ENCODE measurements at regions not wholly inside any gene's neighbourhood (a gene's known extent, or its start where the extent isn't known, plus 50 kb on each side); places are given as distances from the start of the nearest gene placed in this dataset.
"Not testable (repeated sequence)": the region's sequence is repeated elsewhere in the genome, so short reads cannot be mapped to it uniquely, and the experiment has no call there.

DNA sequence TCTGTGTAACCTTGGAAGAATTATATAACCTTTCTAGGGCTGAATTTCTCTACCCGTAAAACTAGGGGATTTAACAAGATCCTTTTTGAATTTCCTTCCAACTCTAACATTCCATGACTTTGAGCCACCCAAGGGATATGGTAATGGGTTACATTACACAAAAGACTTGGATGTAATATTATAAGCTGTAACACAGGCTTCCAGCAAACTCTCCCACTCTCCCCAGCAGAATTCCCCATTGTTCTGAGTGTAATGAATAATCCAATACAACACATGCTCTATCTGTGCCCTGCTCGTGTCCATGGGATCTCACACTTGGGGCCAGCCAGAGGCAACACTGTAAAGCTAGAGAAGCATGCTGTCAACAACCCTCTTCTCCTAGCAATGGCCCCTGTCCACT, 790.6 kb upstream of the AUTS2 start:
- no peak for DNase-seq (ENCODE audit: low read depth, low spot score)
- H3K36me3 ChIP-seq (ENCODE audit: control insufficient read depth, insufficient read depth, low read length) = no peaks in the 10 kb centered on the region
- H3K9me3 ChIP-seq (ENCODE audit: control insufficient read depth, insufficient read depth, low read length) = peaks cover 4% of the 10 kb centered on the region
- H3K27ac ChIP-seq (ENCODE audit: low read length) = no peak overlapping the region
- H3K4me1 ChIP-seq (ENCODE audit: control insufficient read depth, insufficient read depth, low read length) = no peaks in the 10 kb centered on the region
- H3K4me3 ChIP-seq (ENCODE audit: low read length) = no peak overlapping the region
- WGBS (ENCODE audit: insufficient coverage, insufficient read length) = no CpG with 5 or more reads among the region's 2 CpGs
- H3K27me3 ChIP-seq (ENCODE audit: control insufficient read depth, insufficient read depth, low read length) = no peaks in the 10 kb centered on the region

DNA sequence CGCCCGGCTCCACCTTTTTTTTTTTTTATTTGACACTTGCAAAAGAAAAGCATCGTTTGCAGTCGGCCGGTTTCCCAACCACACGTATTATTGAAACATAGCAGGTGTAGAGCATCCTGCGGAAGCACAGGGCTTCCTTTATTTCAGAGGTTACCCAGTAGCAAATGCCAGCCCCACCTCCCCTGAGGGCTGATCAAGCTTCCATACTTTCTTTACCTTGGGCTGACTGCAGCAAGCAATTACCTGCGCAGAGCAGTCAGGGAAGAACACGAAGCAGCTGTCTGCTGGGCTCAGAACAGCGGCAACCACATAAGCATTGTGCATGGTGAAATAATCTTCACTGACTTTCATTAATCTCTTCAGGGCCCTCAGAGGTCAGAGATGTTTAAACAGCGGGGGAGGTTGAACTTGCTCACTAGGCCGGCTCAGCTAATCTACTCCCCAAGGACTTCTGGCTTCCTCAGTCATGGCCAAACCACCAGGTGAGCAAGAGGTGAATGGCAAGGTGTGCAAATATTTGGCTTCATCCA, 784.7 kb upstream of the AUTS2 start:
- Histone ChIP-seq H3K27ac (ENCODE audit: low read length) (no peak overlapping the region), H3K4me1 (ENCODE audit: control insufficient read depth, insufficient read depth, low read length) (no peaks in the 10 kb centered on the region), H3K9me3 (ENCODE audit: control insufficient read depth, insufficient read depth, low read length) (peaks cover 7% of the 10 kb centered on the region; the same call in 1 of the 2 replicates), H3K36me3 (ENCODE audit: control insufficient read depth, insufficient read depth, low read length) (no peaks in the 10 kb centered on the region), H3K27me3 (ENCODE audit: control insufficient read depth, insufficient read depth, low read length) (no peaks in the 10 kb centered on the region), H3K4me3 (ENCODE audit: low read length) (no peak overlapping the region)
- WGBS (ENCODE audit: insufficient coverage, insufficient read length) = no CpG with 5 or more reads among the region's 12 CpGs
- no peak for DNase-seq (ENCODE audit: low read depth, low spot score)

DNA sequence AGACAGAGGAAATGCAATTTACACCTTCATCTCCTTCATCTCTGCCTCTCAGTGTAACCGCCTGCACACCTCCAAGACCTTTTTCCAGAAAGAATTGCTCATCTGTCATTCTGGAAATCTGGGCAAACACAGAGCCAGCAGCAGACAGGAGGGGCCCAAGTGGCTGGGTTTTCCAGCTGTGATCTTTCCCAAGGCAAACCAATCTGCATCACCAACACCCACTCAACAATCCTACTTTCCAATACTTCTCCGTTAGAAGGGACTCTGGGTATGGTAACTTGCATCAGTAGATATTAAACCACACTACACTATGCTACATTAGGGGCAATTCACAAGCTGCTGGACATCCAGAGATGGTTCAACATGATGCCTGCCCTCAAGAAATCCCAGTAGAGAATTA, 781.8 kb upstream of the AUTS2 start:
- no peaks in the 10 kb centered on the region for H3K36me3 ChIP-seq (ENCODE audit: control insufficient read depth, insufficient read depth, low read length)
- no peak overlapping the region for H3K4me3 ChIP-seq (ENCODE audit: low read length)
- WGBS (ENCODE audit: insufficient coverage, insufficient read length) = no CpG with 5 or more reads among the region's 2 CpGs
- H3K9me3 ChIP-seq (ENCODE audit: control insufficient read depth, insufficient read depth, low read length) = peaks cover 8% of the 10 kb centered on the region
- no peaks in the 10 kb centered on the region for H3K4me1 ChIP-seq (ENCODE audit: control insufficient read depth, insufficient read depth, low read length)
- DNase-seq (ENCODE audit: low read depth, low spot score) = no peak
- no peaks in the 10 kb centered on the region for H3K27me3 ChIP-seq (ENCODE audit: control insufficient read depth, insufficient read depth, low read length)
- no peak overlapping the region for H3K27ac ChIP-seq (ENCODE audit: low read length)

DNA sequence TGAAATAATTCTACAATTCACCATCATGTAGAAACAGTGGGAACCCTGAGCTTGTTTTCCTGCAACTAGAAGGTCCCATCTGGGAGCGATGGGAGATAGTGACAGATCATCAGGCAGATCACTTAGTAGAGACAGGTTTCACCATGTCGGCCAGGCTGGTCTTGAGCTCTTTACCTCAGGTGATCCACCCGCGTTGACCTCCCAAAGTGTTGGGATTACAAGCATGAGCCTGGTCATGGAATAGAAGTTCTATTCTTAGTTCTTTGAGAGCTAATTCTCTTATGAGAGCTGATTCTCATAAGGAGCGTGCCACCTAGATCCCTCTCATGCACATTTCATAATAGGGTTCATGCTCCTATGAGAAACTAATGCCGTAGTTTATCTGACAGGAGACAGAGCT, 778.0 kb upstream of the AUTS2 start:
- Histone ChIP-seq H3K27ac (ENCODE audit: low read length) (no peak overlapping the region), H3K4me1 (ENCODE audit: control insufficient read depth, insufficient read depth, low read length) (no peaks in the 10 kb centered on the region), H3K9me3 (ENCODE audit: control insufficient read depth, insufficient read depth, low read length) (peaks cover 10% of the 10 kb centered on the region), H3K36me3 (ENCODE audit: control insufficient read depth, insufficient read depth, low read length) (no peaks in the 10 kb centered on the region), H3K4me3 (ENCODE audit: low read length) (no peak overlapping the region), H3K27me3 (ENCODE audit: control insufficient read depth, insufficient read depth, low read length) (no peaks in the 10 kb centered on the region)
- WGBS (ENCODE audit: insufficient coverage, insufficient read length) = no CpG with 5 or more reads among the region's 6 CpGs
- DNase-seq (ENCODE audit: low read depth, low spot score) = no peak

DNA sequence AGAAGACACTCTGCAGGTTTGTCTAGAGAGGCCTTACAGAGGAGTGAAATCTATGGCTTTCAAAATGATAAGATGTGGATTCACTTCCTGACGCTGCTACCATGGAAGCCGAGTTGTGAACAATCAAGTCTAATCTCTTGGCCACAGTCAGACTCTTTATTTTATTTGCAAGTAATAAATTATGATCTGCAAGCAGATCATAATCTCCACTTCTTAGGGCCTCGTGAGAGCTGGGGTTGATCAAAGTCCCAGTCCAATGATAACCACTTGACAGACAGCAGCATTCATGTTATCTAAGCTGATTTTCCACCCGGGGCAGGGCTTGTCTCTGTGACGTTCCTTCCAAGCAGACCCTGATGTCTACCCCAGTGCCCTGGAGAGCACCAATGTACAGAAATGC, 776.4 kb upstream of the AUTS2 start:
- WGBS (ENCODE audit: insufficient coverage, insufficient read length) = no CpG with 5 or more reads among the region's 5 CpGs
- no peaks in the 10 kb centered on the region for H3K27me3 ChIP-seq (ENCODE audit: control insufficient read depth, insufficient read depth, low read length)
- no peak for DNase-seq (ENCODE audit: low read depth, low spot score)
- H3K9me3 ChIP-seq (ENCODE audit: control insufficient read depth, insufficient read depth, low read length) = peaks cover 10% of the 10 kb centered on the region
- no peaks in the 10 kb centered on the region for H3K4me1 ChIP-seq (ENCODE audit: control insufficient read depth, insufficient read depth, low read length)
- no peak overlapping the region for H3K4me3 ChIP-seq (ENCODE audit: low read length)
- no peaks in the 10 kb centered on the region for H3K36me3 ChIP-seq (ENCODE audit: control insufficient read depth, insufficient read depth, low read length)
- H3K27ac ChIP-seq (ENCODE audit: low read length) = no peak overlapping the region

DNA sequence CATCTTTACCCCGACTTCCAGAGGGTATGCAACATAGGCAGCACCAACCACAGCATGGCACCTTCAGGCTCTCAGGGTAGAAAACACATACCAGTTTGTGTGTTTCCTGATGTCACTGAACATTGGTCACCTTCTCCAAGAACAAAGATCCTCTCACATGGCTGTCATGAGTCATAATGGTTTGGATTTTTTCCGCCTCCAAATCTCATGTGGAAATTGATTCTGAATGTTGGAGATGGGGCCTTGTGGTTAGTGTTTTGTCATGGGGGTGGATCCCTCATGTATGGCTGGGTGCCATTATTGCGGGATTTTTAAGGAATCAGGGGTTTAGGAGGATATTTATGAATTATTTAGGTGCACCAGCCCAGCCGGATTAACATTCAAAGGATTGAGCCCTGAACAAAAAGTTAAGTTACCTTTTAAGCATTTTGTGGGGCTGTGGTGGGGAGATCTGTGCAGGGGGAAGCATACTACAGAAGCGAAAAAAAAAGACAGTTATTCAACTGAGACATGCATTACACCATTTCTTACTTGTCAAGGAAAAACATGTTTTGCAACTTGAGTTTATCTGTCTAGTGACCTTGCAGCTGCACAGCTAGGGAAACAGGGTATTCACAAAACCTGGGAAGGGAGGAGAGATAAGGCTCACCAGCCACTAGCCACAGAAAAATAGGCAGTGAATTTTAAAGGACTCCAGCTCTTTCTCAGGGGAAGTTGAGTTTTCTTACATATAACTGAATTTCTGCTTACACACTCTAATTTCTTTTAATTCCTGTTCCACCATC, 774.1 kb upstream of the AUTS2 start:
- DNase-seq (ENCODE audit: low read depth, low spot score) = no peak
- no peaks in the 10 kb centered on the region for H3K27me3 ChIP-seq (ENCODE audit: control insufficient read depth, insufficient read depth, low read length)
- no peaks in the 10 kb centered on the region for H3K4me1 ChIP-seq (ENCODE audit: control insufficient read depth, insufficient read depth, low read length)
- peaks cover 13% of the 10 kb centered on the region for H3K9me3 ChIP-seq (ENCODE audit: control insufficient read depth, insufficient read depth, low read length)
- no peak overlapping the region for H3K4me3 ChIP-seq (ENCODE audit: low read length)
- no peaks in the 10 kb centered on the region for H3K36me3 ChIP-seq (ENCODE audit: control insufficient read depth, insufficient read depth, low read length)
- no peak overlapping the region for H3K27ac ChIP-seq (ENCODE audit: low read length)
- WGBS (ENCODE audit: insufficient coverage, insufficient read length) = no CpG with 5 or more reads among the region's 5 CpGs

DNA sequence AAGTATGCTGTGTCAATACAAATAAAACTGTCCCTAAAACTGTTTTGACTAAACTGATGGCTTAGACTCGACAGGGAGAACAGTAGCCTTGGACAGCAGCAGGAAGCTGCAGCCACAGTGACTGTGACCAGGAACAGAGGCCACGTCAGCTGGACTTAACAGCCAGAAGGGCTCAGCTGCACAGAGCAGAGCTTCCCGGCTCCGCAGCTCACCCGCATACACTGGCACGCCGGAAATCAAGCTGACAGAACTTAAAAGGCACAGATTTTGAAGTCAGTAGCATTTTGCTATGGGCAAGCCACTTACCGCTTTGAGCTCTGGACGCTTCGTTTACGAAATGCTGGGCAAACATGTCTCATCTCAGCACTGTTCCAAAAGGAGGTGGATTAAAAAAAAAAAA, 769.7 kb upstream of the AUTS2 start:
- Histone ChIP-seq H3K27ac (ENCODE audit: low read length) (no peak overlapping the region), H3K9me3 (ENCODE audit: control insufficient read depth, insufficient read depth, low read length) (peaks cover 9% of the 10 kb centered on the region), H3K4me1 (ENCODE audit: control insufficient read depth, insufficient read depth, low read length) (no peaks in the 10 kb centered on the region), H3K36me3 (ENCODE audit: control insufficient read depth, insufficient read depth, low read length) (no peaks in the 10 kb centered on the region), H3K27me3 (ENCODE audit: control insufficient read depth, insufficient read depth, low read length) (no peaks in the 10 kb centered on the region), H3K4me3 (ENCODE audit: low read length) (no peak overlapping the region)
- DNase-seq (ENCODE audit: low read depth, low spot score) = no peak
- WGBS (ENCODE audit: insufficient coverage, insufficient read length) = no CpG with 5 or more reads among the region's 11 CpGs

DNA sequence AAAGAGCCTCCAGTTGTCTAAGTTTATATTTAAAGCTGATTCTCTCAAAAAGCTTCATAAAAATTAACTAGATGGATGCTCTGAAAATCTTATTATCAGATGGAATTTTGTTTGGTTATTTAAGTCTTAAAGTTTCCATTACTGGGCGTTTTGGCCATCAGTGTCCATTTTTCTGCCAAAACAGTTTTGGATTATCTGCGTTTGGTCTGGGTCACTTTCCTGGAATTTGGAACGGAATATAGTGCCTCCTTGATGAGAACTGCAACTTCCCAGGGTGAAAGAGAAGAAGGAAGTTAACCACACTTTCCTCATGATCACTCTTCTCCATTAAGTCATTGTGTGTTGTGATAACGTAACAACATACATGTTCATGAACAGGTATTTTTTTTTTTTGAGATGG, 764.9 kb upstream of the AUTS2 start:
- Histone ChIP-seq H3K9me3 (ENCODE audit: control insufficient read depth, insufficient read depth, low read length) (peaks cover 9% of the 10 kb centered on the region), H3K27me3 (ENCODE audit: control insufficient read depth, insufficient read depth, low read length) (no peaks in the 10 kb centered on the region), H3K4me1 (ENCODE audit: control insufficient read depth, insufficient read depth, low read length) (no peaks in the 10 kb centered on the region), H3K27ac (ENCODE audit: low read length) (no peak overlapping the region), H3K4me3 (ENCODE audit: low read length) (no peak overlapping the region), H3K36me3 (ENCODE audit: control insufficient read depth, insufficient read depth, low read length) (no peaks in the 10 kb centered on the region)
- WGBS (ENCODE audit: insufficient coverage, insufficient read length) = no CpG with 5 or more reads among the region's 4 CpGs
- no peak for DNase-seq (ENCODE audit: low read depth, low spot score)

DNA sequence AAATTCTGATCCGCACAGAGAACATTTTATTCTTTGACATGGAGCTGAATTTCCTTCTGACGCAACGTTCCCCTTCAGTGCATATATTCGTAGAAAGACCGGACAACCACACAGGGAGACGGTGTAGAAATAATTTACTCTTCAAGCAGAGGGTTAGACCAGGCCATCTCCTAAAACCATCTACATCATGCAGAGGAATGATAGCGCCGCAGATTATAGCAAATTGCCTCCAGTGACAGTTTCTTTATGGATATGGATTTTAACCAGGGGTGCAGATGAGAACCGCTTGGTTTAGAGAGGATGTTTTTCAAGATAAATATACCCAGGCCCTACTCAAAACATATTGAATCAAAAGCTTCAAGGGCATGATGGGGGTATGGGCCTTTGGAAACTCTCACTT, 759.3 kb upstream of the AUTS2 start:
- no peaks in the 10 kb centered on the region for H3K4me1 ChIP-seq (ENCODE audit: control insufficient read depth, insufficient read depth, low read length)
- no peaks in the 10 kb centered on the region for H3K36me3 ChIP-seq (ENCODE audit: control insufficient read depth, insufficient read depth, low read length)
- no peak overlapping the region for H3K4me3 ChIP-seq (ENCODE audit: low read length)
- no peak overlapping the region for H3K27ac ChIP-seq (ENCODE audit: low read length)
- DNase-seq (ENCODE audit: low read depth, low spot score) = no peak
- WGBS (ENCODE audit: insufficient coverage, insufficient read length) = no CpG with 5 or more reads among the region's 9 CpGs
- H3K9me3 ChIP-seq (ENCODE audit: control insufficient read depth, insufficient read depth, low read length) = peaks cover 8% of the 10 kb centered on the region
- no peaks in the 10 kb centered on the region for H3K27me3 ChIP-seq (ENCODE audit: control insufficient read depth, insufficient read depth, low read length)

DNA sequence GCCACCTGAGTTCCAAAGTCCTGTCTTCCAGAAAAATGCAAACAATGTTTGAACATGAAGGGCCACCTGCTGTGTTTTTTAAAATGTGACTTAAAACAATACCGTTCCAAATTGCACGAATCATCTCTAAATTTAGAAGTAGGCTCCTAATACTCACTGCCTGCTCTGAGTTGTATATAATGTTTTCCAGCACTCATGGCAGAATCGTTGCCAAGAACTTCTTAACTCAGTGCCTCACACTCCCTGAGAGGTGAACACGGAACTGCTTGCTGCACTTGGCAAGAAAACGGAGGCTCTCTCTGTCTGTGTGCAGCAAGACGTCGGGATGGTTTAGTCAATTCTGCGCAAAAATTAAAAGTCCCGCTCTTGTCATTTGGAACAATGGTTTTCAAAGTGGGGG, 757.3 kb upstream of the AUTS2 start:
- H3K4me3 ChIP-seq (ENCODE audit: low read length) = no peak overlapping the region
- no peak overlapping the region for H3K27ac ChIP-seq (ENCODE audit: low read length)
- no peaks in the 10 kb centered on the region for H3K4me1 ChIP-seq (ENCODE audit: control insufficient read depth, insufficient read depth, low read length)
- WGBS (ENCODE audit: insufficient coverage, insufficient read length) = no CpG with 5 or more reads among the region's 9 CpGs
- peaks cover 9% of the 10 kb centered on the region for H3K9me3 ChIP-seq (ENCODE audit: control insufficient read depth, insufficient read depth, low read length)
- no peaks in the 10 kb centered on the region for H3K27me3 ChIP-seq (ENCODE audit: control insufficient read depth, insufficient read depth, low read length)
- no peaks in the 10 kb centered on the region for H3K36me3 ChIP-seq (ENCODE audit: control insufficient read depth, insufficient read depth, low read length)
- DNase-seq (ENCODE audit: low read depth, low spot score) = no peak

DNA sequence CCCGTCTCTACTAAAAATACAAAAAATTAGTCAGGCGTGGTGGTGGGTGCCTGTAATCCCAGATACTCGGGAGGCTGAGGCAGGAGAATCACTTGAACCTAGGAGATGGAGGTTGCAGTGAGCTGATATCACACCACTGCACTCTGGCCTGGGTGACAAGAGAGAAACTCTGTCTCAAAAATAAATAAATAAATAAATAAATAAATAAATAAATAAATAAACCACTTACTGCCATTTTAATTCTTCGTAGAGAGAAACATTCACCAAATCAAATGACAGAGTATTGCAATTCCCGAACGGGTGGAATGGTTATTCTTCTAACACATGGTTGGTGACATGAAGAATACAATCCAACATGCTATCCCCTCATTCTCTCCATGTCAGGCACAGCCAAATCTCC, 754.3 kb upstream of the AUTS2 start:
- not testable (repeated sequence) for H3K4me3 ChIP-seq (ENCODE audit: low read length); DNase-seq (ENCODE audit: low read depth, low spot score); H3K4me1 ChIP-seq (ENCODE audit: control insufficient read depth, insufficient read depth, low read length); H3K36me3 ChIP-seq (ENCODE audit: control insufficient read depth, insufficient read depth, low read length); H3K27me3 ChIP-seq (ENCODE audit: control insufficient read depth, insufficient read depth, low read length); H3K27ac ChIP-seq (ENCODE audit: low read length)
- no CpG with 5 or more reads among the region's 6 CpGs for WGBS (ENCODE audit: insufficient coverage, insufficient read length)
- H3K9me3 ChIP-seq (ENCODE audit: control insufficient read depth, insufficient read depth, low read length) = peaks cover 10% of the 10 kb centered on the region

Data from iPS DF 6.9 (cell line).